H9 (cell line): ENCODE measurements at regions not wholly inside any gene's neighbourhood (a gene's known extent, or its start where the extent isn't known, plus 50 kb on each side); places are given as distances from the start of the nearest gene placed in this dataset.

Experiments
- DNase-seq: peaks from one replicate; pipeline ENCODE4 v3.0.0-alpha.2; 2017
- H2AFZ ChIP-seq: one replicate; pipeline ENCODE4 v1.6.1; 2013; ENCODE audit warnings: mild to moderate bottlenecking, low read length, control low read depth, moderate library complexity
- H2AK5ac ChIP-seq: 2 replicates; pipeline ENCODE4 v1.6.1; 2013; ENCODE audit warnings: low read length, control low read depth, mixed read lengths; ENCODE audit not compliant: insufficient read length
- H2BK120ac ChIP-seq: one replicate; pipeline ENCODE4 v1.6.1; 2013; ENCODE audit warnings: low read depth, mild to moderate bottlenecking, low read length, control low read depth, inconsistent platforms; ENCODE audit not compliant: poor library complexity, severe bottlenecking
- H2BK12ac ChIP-seq: 2 replicates; pipeline ENCODE4 v1.6.1; 2013; ENCODE audit warnings: low read length, control low read depth, mixed read lengths, low read depth; ENCODE audit not compliant: insufficient read length
- H2BK15ac ChIP-seq: 2 replicates; pipeline ENCODE4 v1.6.1; 2013; ENCODE audit warnings: low read depth, low read length, control low read depth
- H2BK20ac ChIP-seq: one replicate; pipeline ENCODE4 v1.6.1; 2013; ENCODE audit warnings: low read depth, mild to moderate bottlenecking, low read length, control low read depth, inconsistent platforms; ENCODE audit not compliant: poor library complexity, severe bottlenecking
- H2BK5ac ChIP-seq: 2 replicates; pipeline ENCODE4 v1.6.1; 2013; ENCODE audit warnings: low read length, control low read depth, mixed read lengths; ENCODE audit not compliant: insufficient read length
- H3K14ac ChIP-seq: 2 replicates; pipeline ENCODE4 v1.6.1; 2013; ENCODE audit warnings: low read length, control low read depth; ENCODE audit not compliant: insufficient read depth
- H3K18ac ChIP-seq: 2 replicates; pipeline ENCODE4 v1.6.1; 2013; ENCODE audit warnings: low read depth, mild to moderate bottlenecking, mixed read lengths, low read length, control low read depth; ENCODE audit not compliant: insufficient read length
- H3K23ac ChIP-seq: 2 replicates; pipeline ENCODE4 v1.6.1; 2013; ENCODE audit warnings: low read length, control low read depth, mixed read lengths, low read depth; ENCODE audit not compliant: insufficient read length
- H3K23me2 ChIP-seq: 2 replicates; pipeline ENCODE4 v1.6.1; 2013; ENCODE audit warnings: low read depth, mild to moderate bottlenecking, mixed read lengths, low read length, control low read depth; ENCODE audit not compliant: insufficient read length, poor library complexity, severe bottlenecking
- H3K27ac ChIP-seq: 2 replicates; pipeline ENCODE4 v1.5.1; 2013; ENCODE audit warnings: low read length, control low read depth, mixed read lengths, low read depth; ENCODE audit not compliant: insufficient read length
- H3K27me3 ChIP-seq: 2 replicates; pipeline ENCODE4 v1.6.1; 2013; ENCODE audit warnings: low read length, control low read depth, inconsistent platforms; ENCODE audit not compliant: insufficient read depth
- H3K4ac ChIP-seq: 2 replicates; pipeline ENCODE4 v1.6.1; 2013; ENCODE audit warnings: low read depth, mild to moderate bottlenecking, control low read depth, inconsistent platforms, low read length, moderate library complexity
- H3K4me1 ChIP-seq: 2 replicates; pipeline ENCODE4 v1.6.1; 2013; ENCODE audit warnings: low read length, control low read depth, inconsistent platforms; ENCODE audit not compliant: insufficient read depth
- H3K4me2 ChIP-seq: 2 replicates; pipeline ENCODE4 v1.6.1; 2013; ENCODE audit warnings: low read length, control low read depth, mixed read lengths; ENCODE audit not compliant: insufficient read length, insufficient read depth
- H3K56ac ChIP-seq: 2 replicates; pipeline ENCODE4 v1.6.1; 2013; ENCODE audit warnings: low read depth, mild to moderate bottlenecking, mixed read lengths, low read length, control low read depth; ENCODE audit not compliant: insufficient read length
- H3K79me1 ChIP-seq: 2 replicates; pipeline ENCODE4 v1.6.1; 2013; ENCODE audit warnings: low read depth, mild to moderate bottlenecking, moderate library complexity, low read length, control low read depth, inconsistent platforms; ENCODE audit not compliant: insufficient read depth, poor library complexity, severe bottlenecking
- H3K79me2 ChIP-seq: 2 replicates; pipeline ENCODE4 v1.6.1; 2013; ENCODE audit warnings: low read length, control low read depth, inconsistent platforms; ENCODE audit not compliant: insufficient read depth
- H3K9ac ChIP-seq: 2 replicates; pipeline ENCODE4 v1.6.1; 2013; ENCODE audit warnings: low read length, control low read depth, mixed read lengths; ENCODE audit not compliant: insufficient read length; ENCODE audit errors: extremely low read depth
- H3K9me3 ChIP-seq: one replicate; pipeline ENCODE4 v1.6.1; 2013; ENCODE audit warnings: low read depth, low read length, inconsistent platforms; ENCODE audit not compliant: control insufficient read depth
- H3T11ph ChIP-seq: one replicate; pipeline ENCODE4 v1.6.1; 2013; ENCODE audit warnings: mild to moderate bottlenecking, low read length, control low read depth, inconsistent platforms
- H4K20me1 ChIP-seq: one replicate; pipeline ENCODE4 v1.6.1; 2013; ENCODE audit not compliant: control insufficient read depth, insufficient read length, insufficient read depth
- H4K5ac ChIP-seq: 2 replicates; pipeline ENCODE4 v1.6.1; 2013; ENCODE audit warnings: low read depth, mild to moderate bottlenecking, mixed read lengths, low read length, control low read depth; ENCODE audit not compliant: insufficient read length
- H4K8ac ChIP-seq: replicated peaks from 2 replicates; pipeline ENCODE4 v1.6.1; 2013; ENCODE audit warnings: low read length, control low read depth, mixed read lengths, low read depth; ENCODE audit not compliant: insufficient read length
- H4K91ac ChIP-seq: 2 replicates; pipeline ENCODE4 v1.6.1; 2013; ENCODE audit warnings: low read depth, mild to moderate bottlenecking, moderate library complexity, mixed read lengths, low read length, control low read depth; ENCODE audit not compliant: insufficient read length
- H3K27ac Mint-ChIP-seq, 3 experiments: 2 replicates in 2 of 3; 3 replicates in 1 of 3; pipeline ENCODE4 v1.8.0; 2020 to 2021; ENCODE audit warnings: mixed read lengths in 3 of 3, mild to moderate bottlenecking in 1 of 3, moderate library complexity in 1 of 3
- H3K27me3 Mint-ChIP-seq: 2 replicates; pipeline ENCODE4 v1.8.0; 2021; ENCODE audit warnings: low read depth, mild to moderate bottlenecking, moderate library complexity, mixed read lengths
- H3K36me3 Mint-ChIP-seq, 3 experiments: 2 replicates in 2 of 3; 3 replicates in 1 of 3; pipeline ENCODE4 v1.8.0; 2020 to 2021; ENCODE audit warnings: low read depth in 3 of 3, mixed read lengths in 3 of 3; ENCODE audit not compliant: insufficient read depth in 1 of 3
- H3K4me1 Mint-ChIP-seq, 2 experiments: 2 replicates each; pipeline ENCODE4 v1.8.0; 2020; ENCODE audit warnings: mixed read lengths in 2 of 2
- H3K4me3 Mint-ChIP-seq, 2 experiments: 2 replicates in 1 of 2; 3 replicates in 1 of 2; pipeline ENCODE4 v1.8.0; 2020 to 2021; ENCODE audit warnings: mild to moderate bottlenecking in 2 of 2, mixed read lengths in 2 of 2, moderate library complexity in 1 of 2
- H3K9me3 Mint-ChIP-seq, 2 experiments: 2 replicates in 1 of 2; 3 replicates in 1 of 2; pipeline ENCODE4 v1.8.0; 2020; ENCODE audit warnings: mild to moderate bottlenecking in 2 of 2, mixed read lengths in 2 of 2, moderate library complexity in 1 of 2
- WGBS: extraction: QIAGEN DNeasy Blood & Tissue Kit; methylation state at CpG from one replicate; pipeline ENCODE4 v1.1.7; 2013; ENCODE audit warnings: missing lambda C conversion rate, low lambda C conversion rate, mixed read lengths; ENCODE audit not compliant: insufficient read length; ENCODE audit errors: extremely low coverage; 5-methylcytosine and 5-hydroxymethylcytosine counted together
- TF ChIP-seq, protein P1 (sequence below): fragments of 200-600 bp; sonication (generic); conservative IDR thresholded peaks from 3 replicates; pipeline ENCODE4 v1.8.0; 2021; ENCODE audit warnings: antibody characterized with exemption, mild to moderate bottlenecking

DNA sequence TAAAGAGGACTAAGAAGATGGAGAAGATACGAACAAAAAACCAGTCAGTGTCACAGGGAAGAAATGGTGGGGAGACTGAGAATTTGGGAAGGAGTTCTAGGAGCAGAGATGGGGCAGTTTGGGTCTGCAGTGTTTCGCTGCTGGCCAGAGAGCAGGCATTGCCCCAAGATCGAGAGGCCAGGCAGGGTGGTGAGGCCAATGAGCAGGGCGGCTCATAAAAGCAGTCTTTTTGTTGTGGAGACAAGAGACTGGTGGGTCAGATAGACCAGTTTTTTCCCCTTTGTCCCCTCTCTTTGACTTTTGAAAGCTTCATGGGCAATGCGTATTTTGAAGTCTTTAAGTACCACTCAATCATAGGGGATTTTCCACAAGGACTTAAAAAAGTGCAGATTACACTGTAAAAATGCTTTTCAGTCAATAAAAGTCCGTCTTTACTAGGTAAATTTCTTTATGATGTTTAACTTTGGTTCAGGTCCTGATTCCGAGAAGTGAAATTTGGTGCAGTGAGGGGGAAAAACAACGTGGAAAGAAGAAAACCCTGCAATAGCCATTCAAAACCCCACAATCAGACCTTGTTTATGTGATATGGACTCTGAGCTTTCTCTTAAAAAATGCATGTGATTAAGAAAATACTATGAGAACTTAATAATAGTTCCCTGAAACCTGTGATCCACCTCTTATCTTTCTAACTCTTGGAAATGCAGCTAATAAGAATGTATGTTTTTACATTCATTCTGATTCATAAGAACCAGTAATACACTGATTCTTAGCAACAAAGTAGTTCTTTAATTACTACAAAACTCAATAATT is 338.9 kb downstream of the KLF5 start:
- Mint-ChIP-seq H3K27me3 (no peaks in the 10 kb centered on the region), H3K36me3 (no peaks in the 10 kb centered on the region), H3K4me3 (no peak overlapping the region), H3K9me3 (no peaks in the 10 kb centered on the region), H3K27ac (peak overlapping the region in 2 of 3 experiments; percentile 44 to 59; a peak in 4 of 7 replicates), H3K4me1 (peaks cover 23 to 28% of the 10 kb centered on the region in 2 experiments)
- no peak overlapping the region for H2BK5ac ChIP-seq
- no peak overlapping the region for H3K14ac ChIP-seq
- no peak overlapping the region for H4K5ac ChIP-seq
- TF ChIP-seq, protein P1, sequence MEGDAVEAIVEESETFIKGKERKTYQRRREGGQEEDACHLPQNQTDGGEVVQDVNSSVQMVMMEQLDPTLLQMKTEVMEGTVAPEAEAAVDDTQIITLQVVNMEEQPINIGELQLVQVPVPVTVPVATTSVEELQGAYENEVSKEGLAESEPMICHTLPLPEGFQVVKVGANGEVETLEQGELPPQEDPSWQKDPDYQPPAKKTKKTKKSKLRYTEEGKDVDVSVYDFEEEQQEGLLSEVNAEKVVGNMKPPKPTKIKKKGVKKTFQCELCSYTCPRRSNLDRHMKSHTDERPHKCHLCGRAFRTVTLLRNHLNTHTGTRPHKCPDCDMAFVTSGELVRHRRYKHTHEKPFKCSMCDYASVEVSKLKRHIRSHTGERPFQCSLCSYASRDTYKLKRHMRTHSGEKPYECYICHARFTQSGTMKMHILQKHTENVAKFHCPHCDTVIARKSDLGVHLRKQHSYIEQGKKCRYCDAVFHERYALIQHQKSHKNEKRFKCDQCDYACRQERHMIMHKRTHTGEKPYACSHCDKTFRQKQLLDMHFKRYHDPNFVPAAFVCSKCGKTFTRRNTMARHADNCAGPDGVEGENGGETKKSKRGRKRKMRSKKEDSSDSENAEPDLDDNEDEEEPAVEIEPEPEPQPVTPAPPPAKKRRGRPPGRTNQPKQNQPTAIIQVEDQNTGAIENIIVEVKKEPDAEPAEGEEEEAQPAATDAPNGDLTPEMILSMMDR = no peak
- no peak overlapping the region for H2BK15ac ChIP-seq
- H3K9ac ChIP-seq = no peak overlapping the region
- no peaks in the 10 kb centered on the region for H3K4me1 ChIP-seq
- no peak overlapping the region for H2AFZ ChIP-seq
- no peak overlapping the region for H2BK20ac ChIP-seq
- H3K23me2 ChIP-seq = no peaks in the 10 kb centered on the region
- H4K91ac ChIP-seq = no peak overlapping the region
- no peak for DNase-seq
- no peak overlapping the region for H3K18ac ChIP-seq
- H3K79me2 ChIP-seq = no peaks in the 10 kb centered on the region
- H2BK12ac ChIP-seq = no peak overlapping the region
- H4K8ac ChIP-seq = no peak overlapping the region
- H2BK120ac ChIP-seq = no peak overlapping the region
- no peak overlapping the region for H3K56ac ChIP-seq
- H2AK5ac ChIP-seq = no peak overlapping the region
- H3K27me3 ChIP-seq = no peaks in the 10 kb centered on the region
- no peaks in the 10 kb centered on the region for H3K9me3 ChIP-seq
- no peak overlapping the region for H3K4me2 ChIP-seq
- H3K27ac ChIP-seq = no peak overlapping the region
- H3K4ac ChIP-seq = no peak overlapping the region
- WGBS = no CpG with 5 or more reads among the region's 8 CpGs
- H4K20me1 ChIP-seq = no peaks in the 10 kb centered on the region
- no peaks in the 10 kb centered on the region for H3K79me1 ChIP-seq
- H3T11ph ChIP-seq = no peak overlapping the region
- no peak overlapping the region for H3K23ac ChIP-seq
